Esophagus squamous epithelium (tissue), 4 donors: ENCODE measurements at regions not wholly inside any gene's neighbourhood (a gene's known extent, or its start where the extent isn't known, plus 50 kb on each side); places are given as distances from the start of the nearest gene placed in this dataset.

Experiments
- CTCF ChIP-seq, 6 experiments: fragments of 450-650 bp in 4 of 6; fragments of 200-600 bp in 2 of 6; sonication (generic) in 2 of 6; IDR thresholded peaks; one replicate each; pipeline ENCODE4 v1.5.1; 2016 to 2019; ENCODE audit warnings: antibody characterized with exemption in 6 of 6, mild to moderate bottlenecking in 4 of 6, moderate library complexity in 4 of 6
- POLR2A ChIP-seq, 4 donors: fragments of 450-650 bp; IDR thresholded peaks; one replicate each; pipeline ENCODE4 v1.6.1; 2017; ENCODE audit warnings: antibody characterized with exemption in 4 of 4, mild to moderate bottlenecking in 4 of 4, moderate library complexity in 3 of 4

GRCh38 chr9:1726993-1727759 lies 288.0 kb upstream of the SMARCA2 start:
- peak in 1 of 6 experiments; percentile 24 for TF ChIP-seq CTCF (IDR thresholded peaks at IDR 0.05)
- TF ChIP-seq POLR2A (IDR thresholded peaks at IDR 0.05) = no peak
